H54 (cell line): ENCODE measurements at regions not wholly inside any gene's neighbourhood (a gene's known extent, or its start where the extent isn't known, plus 50 kb on each side); places are given as distances from the start of the nearest gene placed in this dataset.
"Not testable (repeated sequence)": the region's sequence is repeated elsewhere in the genome, so short reads cannot be mapped to it uniquely, and the experiment has no call there.

ENCODE experiments used
- DNase-seq: peaks from one replicate; pipeline ENCODE4 v3.0.0; 2011; ENCODE audit warnings: low spot score, mixed read lengths; ENCODE audit not compliant: insufficient read length
- FAIRE-seq: peaks from 3 replicates; lab custom pipeline; 2011; peaks lifted over from hg19 to GRCh38; lab: Jason Lieb, UNC
- POLR2A ChIP-seq: IDR thresholded peaks from 2 replicates; pipeline ENCODE4 v1.6.1; 2011; ENCODE audit warnings: low read depth, mild to moderate bottlenecking, low read length

- DNase-seq = no peak
Measured at GRCh38 chr18:67142604-67143003, 373.9 kb downstream of the DSEL start.

GRCh38 chr18:67140495-67140894 is 376.0 kb downstream of the DSEL start:
- no peak for DNase-seq
- TF ChIP-seq POLR2A = no peak
- FAIRE-seq = no peak

More at GRCh38 chr18:67142604-67143003, 373.9 kb downstream of the DSEL start:
- FAIRE-seq = no peak
- TF ChIP-seq POLR2A = no peak

- TF ChIP-seq POLR2A = no peak
- FAIRE-seq (no peak), DNase-seq (no peak)
Measured at GRCh38 chr18:67139899-67140298, 376.6 kb downstream of the DSEL start.

GRCh38 chr18:67135981-67136380 is 380.5 kb downstream of the DSEL start:
- FAIRE-seq = no peak
- TF ChIP-seq POLR2A = no peak
- DNase-seq = no peak

GRCh38 chr18:67134911-67135310 is 381.6 kb downstream of the DSEL start:
- no peak for FAIRE-seq
- no peak for DNase-seq
- no peak for TF ChIP-seq POLR2A

- DNase-seq (no peak), FAIRE-seq (no peak)
- no peak for TF ChIP-seq POLR2A
Measured at GRCh38 chr18:67133669-67134068, 382.9 kb downstream of the DSEL start.

GRCh38 chr18:67132919-67133318 is 383.6 kb downstream of the DSEL start:
- no peak for TF ChIP-seq POLR2A
- DNase-seq (no peak), FAIRE-seq (no peak)

GRCh38 chr18:67131498-67131897 is 385.0 kb downstream of the DSEL start:
- FAIRE-seq (no peak), DNase-seq (no peak)
- TF ChIP-seq POLR2A = no peak

GRCh38 chr18:67126751-67127150 is 389.8 kb downstream of the DSEL start:
- not testable (repeated sequence) for FAIRE-seq, DNase-seq

- DNase-seq (no peak), FAIRE-seq (no peak)
- TF ChIP-seq POLR2A = no peak
Measured at GRCh38 chr18:67123901-67124300, 392.6 kb downstream of the DSEL start.

GRCh38 chr18:67117804-67118203 is 398.7 kb downstream of the DSEL start:
- DNase-seq (no peak), FAIRE-seq (no peak)
- TF ChIP-seq POLR2A = no peak

- TF ChIP-seq POLR2A = no peak
- no peak for FAIRE-seq
- DNase-seq = no peak
Measured at GRCh38 chr18:67109535-67109934, 407.0 kb downstream of the DSEL start.

- FAIRE-seq (no peak), DNase-seq (no peak)
- no peak for TF ChIP-seq POLR2A
Measured at GRCh38 chr18:67108894-67109293, 407.6 kb downstream of the DSEL start.

GRCh38 chr18:67104700-67105284 is 411.7 kb downstream of the DSEL start:
- TF ChIP-seq POLR2A = no peak
- no peak for DNase-seq
- no peak for FAIRE-seq

- DNase-seq = no peak
- no peak for TF ChIP-seq POLR2A
- FAIRE-seq = no peak
Measured at GRCh38 chr18:67094123-67094522, 422.4 kb downstream of the DSEL start.
